Ishikawa (cell line): ENCODE measurements at regions not wholly inside any gene's neighbourhood (a gene's known extent, or its start where the extent isn't known, plus 50 kb on each side); places are given as distances from the start of the nearest gene placed in this dataset.

Source experiments
- CEBPB ChIP-seq: IDR thresholded peaks from 2 replicates; pipeline ENCODE4 v1.6.1; 2012
- EGR1 ChIP-seq: IDR thresholded peaks from 2 replicates; pipeline ENCODE4 v1.6.1; 2012
- EP300 ChIP-seq: IDR thresholded peaks from 2 replicates; pipeline ENCODE4 v1.6.1; 2012; ENCODE audit warnings: borderline replicate concordance
- FOXM1 ChIP-seq: IDR thresholded peaks from 2 replicates; pipeline ENCODE4 v1.6.1; 2012; ENCODE audit warnings: low read depth, borderline replicate concordance
- MAX ChIP-seq: IDR thresholded peaks from 2 replicates; pipeline ENCODE4 v1.6.1; 2012
- NFIC ChIP-seq: IDR thresholded peaks from 2 replicates; pipeline ENCODE4 v1.6.1; 2012
- RAD21 ChIP-seq: IDR thresholded peaks from 2 replicates; pipeline ENCODE4 v1.6.1; 2012; ENCODE audit warnings: low read depth
- REST ChIP-seq: IDR thresholded peaks from 2 replicates; pipeline ENCODE4 v1.6.1; 2012; ENCODE audit warnings: low read depth, mild to moderate bottlenecking
- TAF1 ChIP-seq: IDR thresholded peaks from 2 replicates; pipeline ENCODE4 v1.6.1; 2012; ENCODE audit warnings: low read depth, mild to moderate bottlenecking
- YY1 ChIP-seq: IDR thresholded peaks from 2 replicates; pipeline ENCODE4 v1.6.1; 2012; ENCODE audit warnings: low read depth
- ZBTB7A ChIP-seq: IDR thresholded peaks from 2 replicates; pipeline ENCODE4 v1.6.1; 2012; ENCODE audit warnings: low read depth

GRCh38 chr5:90071066-90071465, 338.5 kb downstream of the CETN3 start:
- TF ChIP-seq MAX (no peak), TAF1 (no peak), REST (no peak), YY1 (no peak), NFIC (no peak), EGR1 (no peak), ZBTB7A (no peak), RAD21 (no peak), CEBPB (no peak), EP300 (no peak), FOXM1 (no peak)
